GM19239 (cell line): ENCODE measurements at regions not wholly inside any gene's neighbourhood (a gene's known extent, or its start where the extent isn't known, plus 50 kb on each side); places are given as distances from the start of the nearest gene placed in this dataset.

Source experiments
- DNase-seq: peaks from one replicate; pipeline ENCODE4 v3.0.0; 2011; ENCODE audit warnings: low spot score; ENCODE audit not compliant: insufficient read length
- FAIRE-seq: peaks from 2 replicates; lab custom pipeline; 2011; peaks lifted over from hg19 to GRCh38; lab: Jason Lieb, UNC

GRCh38 chr14:101039031-101039754, 135.7 kb upstream of the RTL1 start:
- FAIRE-seq (no peak), DNase-seq (no peak)

GRCh38 chr14:101039755-101040138, 136.2 kb upstream of the RTL1 start:
- FAIRE-seq (no peak), DNase-seq (no peak)

DNA sequence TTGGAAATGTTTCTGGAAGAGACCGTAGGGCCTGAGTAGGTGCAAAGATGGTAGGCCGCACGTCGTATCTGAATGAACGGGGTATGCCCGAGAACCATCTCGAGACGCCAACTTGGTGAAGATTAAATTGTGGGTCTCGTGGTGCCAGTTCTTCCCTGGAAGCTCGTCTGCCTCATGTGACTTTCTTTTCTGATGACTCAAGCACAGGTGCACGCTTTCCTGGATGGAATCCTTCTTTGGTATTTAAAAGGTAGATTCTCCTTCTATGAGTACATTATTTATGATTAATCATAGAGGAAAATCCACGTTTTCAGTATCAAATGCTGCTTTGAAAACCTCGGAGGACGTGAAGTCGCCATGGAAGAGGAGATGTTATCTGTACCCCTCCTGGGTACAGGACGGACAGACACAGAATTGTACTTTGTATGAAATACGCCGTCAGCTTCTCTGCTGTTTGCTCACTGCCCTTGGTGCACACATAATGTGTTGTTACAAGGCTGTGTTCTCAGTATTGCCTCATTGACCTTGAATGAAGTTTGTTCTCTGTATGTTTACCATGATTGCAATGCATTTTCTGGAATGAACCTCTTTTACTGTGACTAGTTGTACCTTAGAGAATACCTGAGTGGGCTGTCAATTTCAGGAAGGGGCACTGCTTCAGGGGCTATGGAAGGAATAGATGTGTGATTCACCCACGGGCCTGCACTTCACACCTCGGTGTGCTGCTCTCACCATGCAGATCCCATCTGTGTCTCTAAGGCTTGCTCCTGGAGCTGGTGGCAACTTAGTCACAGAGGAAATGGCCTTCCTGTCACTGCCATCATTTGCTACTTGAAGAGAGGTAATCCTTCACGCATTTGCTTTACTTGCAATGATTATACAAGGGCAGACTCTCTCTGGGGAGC, 137.3 kb upstream of the RTL1 start:
- FAIRE-seq (no peak), DNase-seq (no peak)

- DNase-seq (no peak), FAIRE-seq (no peak)
Measured at GRCh38 chr14:101043891-101044290, 140.4 kb upstream of the RTL1 start.

DNA sequence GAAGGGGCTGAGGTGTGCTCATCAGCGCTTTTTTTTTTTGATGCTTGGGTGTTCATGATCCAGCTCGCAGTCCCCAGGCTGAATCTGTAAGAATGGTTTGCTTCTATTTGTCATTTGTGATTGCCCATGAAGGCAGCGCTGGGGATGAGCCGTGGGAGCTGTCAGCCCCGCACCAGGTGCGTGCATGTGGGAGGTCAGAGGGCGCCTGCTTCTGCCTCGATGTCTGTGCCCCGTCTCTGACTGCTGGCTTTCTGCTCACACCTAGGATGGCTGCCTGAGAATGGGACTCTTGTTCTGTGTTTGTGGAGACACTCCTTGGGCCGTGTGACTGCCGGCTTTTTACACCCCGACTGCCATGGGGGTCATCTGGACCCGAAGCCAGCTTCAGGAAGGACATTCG, 141.2 kb upstream of the RTL1 start:
- DNase-seq: no peak
- FAIRE-seq: no peak

DNA sequence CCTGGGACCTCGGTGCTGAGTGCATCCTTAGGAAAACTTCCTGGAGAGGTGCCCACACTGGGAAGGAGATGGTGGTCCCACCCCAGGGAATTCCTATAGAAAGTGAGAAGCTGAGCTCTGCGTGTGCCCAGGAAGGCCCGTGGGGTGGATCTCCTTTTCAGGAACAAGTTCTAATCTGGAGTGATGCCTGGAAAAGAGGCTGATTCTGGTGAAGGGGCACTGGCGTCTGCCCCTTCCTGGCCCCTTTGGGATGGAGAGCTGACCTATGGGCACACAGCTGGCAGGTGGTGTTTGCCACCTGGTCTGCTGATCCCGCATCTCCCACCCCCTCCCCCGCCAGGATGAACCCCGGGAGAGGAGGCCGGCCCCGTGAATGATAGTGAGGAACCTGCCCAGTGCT, 142.0 kb upstream of the RTL1 start:
- no peak for FAIRE-seq
- DNase-seq: no peak

DNA sequence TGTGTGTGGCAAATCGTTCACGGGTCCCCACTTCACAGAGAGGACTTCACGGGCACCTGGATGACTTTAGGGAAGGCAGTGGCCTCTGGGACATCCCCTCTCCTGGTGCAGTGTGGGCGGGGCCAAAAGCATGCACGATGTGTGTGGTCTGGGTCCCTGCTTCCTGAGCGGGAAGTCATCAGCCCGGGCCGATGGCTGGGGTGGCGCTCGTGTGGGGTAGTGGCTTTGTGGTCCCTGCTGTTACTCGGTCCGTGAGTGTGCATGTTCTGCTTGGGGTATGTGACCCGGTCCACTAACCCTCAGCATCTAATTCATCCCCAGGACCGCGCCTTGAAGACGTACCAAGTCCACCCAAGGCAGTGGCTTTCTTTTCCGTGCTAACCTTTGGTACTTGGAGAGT, 142.5 kb upstream of the RTL1 start:
- DNase-seq (no peak), FAIRE-seq (no peak)

DNA sequence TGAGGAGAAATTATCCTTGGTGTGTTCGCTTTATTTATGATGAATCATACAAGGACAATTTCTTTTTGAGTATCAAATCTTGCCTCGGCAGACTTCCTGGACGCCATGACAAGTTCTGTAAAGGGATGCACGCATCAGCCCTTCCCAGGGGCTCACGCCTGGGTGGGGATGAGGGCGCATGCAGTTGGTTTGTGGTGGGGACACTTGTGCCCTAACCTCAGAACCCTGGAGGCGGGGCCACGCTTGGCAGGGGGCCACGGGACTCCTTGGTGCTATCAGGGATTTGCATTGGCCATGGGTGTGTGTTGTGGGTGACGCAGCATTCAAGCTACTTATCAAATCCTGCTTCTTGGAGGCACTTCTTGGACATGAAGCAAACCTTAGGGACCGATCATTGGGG, 143.8 kb upstream of the RTL1 start:
- no peak for FAIRE-seq
- no peak for DNase-seq

- DNase-seq (no peak), FAIRE-seq (no peak)
Measured at GRCh38 chr14:101048766-101049165, 145.2 kb upstream of the RTL1 start.

- DNase-seq (no peak), FAIRE-seq (no peak)
Measured at GRCh38 chr14:101049511-101049910, 146.0 kb upstream of the RTL1 start.

DNA sequence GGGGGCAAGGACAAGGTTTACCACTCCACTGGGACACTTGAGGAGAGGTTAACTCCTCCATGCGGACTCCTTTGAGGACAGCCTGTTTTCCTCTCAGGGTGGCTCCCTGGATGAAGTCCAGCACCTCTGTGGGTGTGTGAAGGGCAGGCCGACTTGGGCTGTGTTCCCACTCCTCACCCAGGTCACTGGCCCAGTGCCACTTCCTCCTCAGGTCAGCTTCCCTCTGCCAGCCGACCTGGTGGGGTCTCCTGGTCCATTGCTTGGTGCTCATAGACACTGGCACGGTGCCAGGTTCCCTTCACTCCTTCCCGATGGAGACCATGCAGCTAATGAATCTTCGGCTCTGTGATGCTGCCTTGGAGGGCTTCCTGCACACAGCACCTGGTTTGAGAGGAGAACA, 146.4 kb upstream of the RTL1 start:
- DNase-seq (no peak), FAIRE-seq (no peak)

DNA sequence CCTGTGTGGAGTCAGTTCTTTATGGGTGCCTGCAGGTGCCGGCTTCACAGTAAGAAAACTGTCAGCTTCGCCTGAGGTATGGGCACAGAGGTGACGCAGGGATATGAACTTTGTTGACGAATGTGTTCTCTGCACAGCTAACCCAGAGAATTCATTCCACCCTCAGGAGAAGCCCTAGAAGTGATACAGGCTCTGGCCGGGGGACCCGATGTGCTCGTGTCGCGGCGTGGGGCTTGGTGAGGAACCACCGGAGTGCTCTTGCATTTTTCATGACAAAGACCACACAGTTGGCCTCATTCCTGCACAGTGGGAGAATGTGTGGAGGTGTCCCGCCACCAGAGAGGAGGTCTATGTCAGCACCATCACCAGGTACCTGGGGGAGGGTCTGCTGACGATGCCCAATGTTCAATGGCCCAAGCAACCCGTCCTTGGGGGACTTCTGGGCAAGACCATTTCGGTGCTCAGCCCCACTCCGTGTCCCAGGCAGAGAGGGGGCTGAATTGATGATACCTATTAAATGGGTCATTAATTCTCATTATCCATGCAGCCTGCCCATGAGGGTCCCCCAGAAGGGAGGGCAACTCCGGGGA, 147.5 kb upstream of the RTL1 start:
- FAIRE-seq (no peak), DNase-seq (no peak)

DNA sequence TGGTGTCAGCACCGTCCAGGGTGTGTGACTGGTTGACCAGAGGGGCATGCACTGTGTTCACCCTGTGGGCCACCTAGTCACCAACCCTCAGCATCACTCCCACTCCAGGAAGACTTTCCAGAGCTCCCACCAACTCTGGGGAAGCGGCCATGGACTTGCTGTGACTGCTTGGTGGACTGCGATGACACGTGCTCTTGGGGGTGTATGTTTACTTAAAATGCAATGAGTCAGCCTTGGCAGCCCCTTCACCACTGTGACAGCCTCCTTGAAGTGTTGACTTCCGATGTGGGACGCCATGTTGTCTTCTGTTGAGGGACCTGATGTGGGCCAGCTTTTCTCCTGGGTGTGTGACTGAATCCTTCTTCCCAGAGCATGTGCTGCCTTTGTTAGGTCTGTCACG, 151.1 kb upstream of the RTL1 start:
- no peak for FAIRE-seq
- DNase-seq: no peak

GRCh38 chr14:101055106-101055662, 151.7 kb upstream of the RTL1 start:
- no peak for FAIRE-seq
- DNase-seq: no peak

DNA sequence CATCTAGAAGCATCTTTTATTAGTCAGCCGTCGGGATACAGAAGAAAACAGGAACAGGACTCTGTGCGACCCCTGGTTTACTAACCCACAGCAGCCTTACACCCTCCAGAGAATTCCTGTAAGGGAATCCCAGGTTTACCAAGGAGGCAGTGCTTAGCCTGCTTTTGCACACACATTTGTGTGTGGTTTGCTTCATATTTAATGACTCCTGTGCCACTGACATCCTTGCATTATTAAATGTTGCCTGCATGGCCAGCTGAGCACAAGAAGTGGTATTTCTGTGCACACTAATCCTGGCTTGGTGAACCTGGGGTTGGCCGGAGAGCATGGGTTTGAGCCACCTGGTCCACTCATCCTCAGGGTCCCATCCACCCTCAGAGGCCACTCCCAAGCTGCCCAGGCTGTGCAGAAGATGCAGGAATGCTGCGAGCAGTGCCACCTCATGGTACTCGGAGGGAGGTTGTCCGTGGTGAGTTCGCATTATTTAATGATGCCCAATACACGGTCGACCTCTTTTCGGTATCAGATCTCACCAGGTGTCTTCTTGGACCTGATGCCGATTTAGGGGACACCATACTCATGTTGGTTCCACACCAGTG, 152.4 kb upstream of the RTL1 start:
- FAIRE-seq (no peak), DNase-seq (no peak)

DNA sequence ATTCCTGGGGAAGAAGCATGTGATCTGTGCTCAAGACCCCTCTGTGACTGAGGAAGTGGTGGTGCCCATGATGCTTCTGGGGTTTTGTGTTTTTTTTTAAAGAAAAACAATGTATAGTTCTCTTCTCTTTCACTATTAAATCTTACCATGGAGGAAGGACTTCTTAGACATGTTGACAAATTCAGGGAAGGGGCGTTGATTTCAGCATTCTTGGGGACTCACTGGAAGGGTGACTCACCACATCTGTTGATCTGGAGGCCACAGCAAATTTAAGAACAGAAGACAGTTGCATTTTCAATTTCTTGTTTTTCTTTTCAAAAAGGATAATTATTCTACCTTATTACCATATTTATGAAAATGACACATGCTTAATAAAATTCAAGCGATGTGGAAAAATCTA, 152.9 kb upstream of the RTL1 start:
- no peak for FAIRE-seq
- DNase-seq: no peak

DNA sequence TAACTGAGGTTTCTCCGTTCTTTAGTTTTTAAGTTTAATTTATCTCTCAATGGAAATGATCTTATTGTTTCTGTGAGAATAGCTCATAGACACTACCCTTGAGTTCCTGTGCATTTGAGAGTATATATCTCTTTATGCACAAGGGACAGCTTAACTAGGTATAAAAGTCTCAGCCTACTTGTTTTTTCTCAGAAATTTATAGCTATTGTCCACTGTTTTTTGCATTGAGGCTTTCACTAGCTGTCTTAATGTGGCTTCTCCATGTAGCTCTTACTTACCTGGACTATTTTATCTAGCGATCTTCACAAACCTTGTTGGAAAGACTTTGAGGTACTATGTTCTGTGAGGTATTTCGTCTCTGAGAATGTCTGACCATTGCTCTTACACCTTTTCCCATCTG, 153.9 kb upstream of the RTL1 start:
- FAIRE-seq (no peak), DNase-seq (no peak)

DNA sequence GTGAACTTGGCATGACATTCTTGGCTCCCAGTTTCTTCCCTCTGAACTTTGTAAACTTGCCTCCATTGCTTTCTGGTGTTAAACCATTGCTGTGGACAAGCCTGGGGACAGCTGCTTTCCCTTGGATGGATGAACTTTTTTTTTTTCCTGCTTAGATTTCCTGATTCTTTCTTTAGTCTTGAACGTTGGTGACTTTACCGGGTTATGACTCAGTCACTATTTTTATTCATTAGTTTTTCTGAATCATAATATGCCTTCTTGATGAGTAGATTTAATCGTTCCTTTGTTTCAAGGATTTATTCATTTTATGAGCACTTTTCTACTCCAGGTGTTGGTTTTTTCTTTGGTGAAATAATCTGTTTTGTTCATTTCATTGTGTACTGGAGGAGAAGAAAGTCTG, 155.0 kb upstream of the RTL1 start:
- FAIRE-seq (no peak), DNase-seq (no peak)

DNA sequence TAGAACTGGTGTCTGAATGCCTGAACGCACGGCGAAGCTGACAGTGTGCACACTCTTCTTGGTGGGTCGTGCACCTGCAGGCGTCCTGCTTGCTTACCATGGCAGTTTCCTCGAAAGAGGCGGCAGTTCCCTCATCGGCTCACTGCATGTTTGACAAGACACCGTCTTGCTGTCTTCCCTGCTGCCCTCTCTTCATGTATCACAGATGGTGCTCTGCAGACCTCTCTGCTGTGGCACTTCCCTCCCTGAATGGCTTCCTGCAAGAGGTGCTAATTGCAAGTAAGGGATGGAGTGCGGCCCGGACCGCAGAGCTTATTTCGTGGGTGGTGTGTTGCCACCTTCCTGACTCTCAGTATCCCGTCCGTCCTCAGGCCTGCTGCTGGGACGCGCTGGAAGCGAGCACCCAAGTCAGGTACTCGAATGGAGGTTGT, 156.7 kb upstream of the RTL1 start:
- no peak for DNase-seq
- no peak for FAIRE-seq

- FAIRE-seq (no peak), DNase-seq (no peak)
Measured at GRCh38 chr14:101061411-101062064, 158.0 kb upstream of the RTL1 start.
